ENCODE measurements at regions not wholly inside any gene's neighbourhood (a gene's known extent, or its start where the extent isn't known, plus 50 kb on each side); places are given as distances from the start of the nearest gene placed in this dataset.

- Histone ChIP-seq H2BK20ac (ENCODE audit: low read depth, low read length) (no peak overlapping the region), H3K79me1 (ENCODE audit: low read depth in 1 of 2, low read length in 2 of 2) (no peaks in the 10 kb centered on the region), H3K18ac (ENCODE audit: low read depth, low read length) (no peak overlapping the region), H3K9ac (ENCODE audit: low read depth, low read length) (no peak overlapping the region), H3K27ac (ENCODE audit: insufficient read depth, low read length) (no peak overlapping the region), H3K9me3 (ENCODE audit: control insufficient read depth, insufficient read depth, low read length) (peaks cover 1% of the 10 kb centered on the region; the same call in 1 of the 2 replicates), H3K4me1 (ENCODE audit: control insufficient read depth, insufficient read depth, low read length) (no peaks in the 10 kb centered on the region), H3K27me3 (ENCODE audit: control insufficient read depth, insufficient read depth, low read length) (no peaks in the 10 kb centered on the region), H3K14ac (replicated peaks; ENCODE audit: low read depth, low read length) (no peak overlapping the region), H3K23ac (ENCODE audit: low read depth, low read length) (no peak overlapping the region), H2BK120ac (ENCODE audit: low read depth, low read length) (no peak overlapping the region), H2BK5ac (ENCODE audit: low read depth, low read length, poor library complexity, severe bottlenecking) (no peak overlapping the region), H3K9me1 (ENCODE audit: insufficient read depth, low read length) (no peaks in the 10 kb centered on the region), H2AK9ac (replicated peaks; ENCODE audit: low read depth, low read length, poor library complexity) (no peak overlapping the region), H4K91ac (ENCODE audit: insufficient read depth, low read depth, low read length) (no peak overlapping the region), H2BK15ac (ENCODE audit: low read depth, low read length) (no peak overlapping the region), H4K8ac (ENCODE audit: low read depth in 2 of 2, low read length in 2 of 2) (no peak overlapping the region), H2AK5ac (ENCODE audit: low read depth, low read length) (no peak overlapping the region), H3K4me3 (ENCODE audit: insufficient read depth, low read depth, low read length) (no peak overlapping the region), H3K36me3 (ENCODE audit: control insufficient read depth, insufficient read depth, low read length) (no peaks in the 10 kb centered on the region), H3K56ac (ENCODE audit: extremely low read depth, insufficient read depth, low read length) (no peak overlapping the region), H3K4me2 (ENCODE audit: low read depth, low read length) (no peak overlapping the region), H4K5ac (ENCODE audit: low read depth, low read length) (no peak overlapping the region), H3K4ac (ENCODE audit: low read depth, low read length) (no peak overlapping the region), H2AFZ (replicated peaks; ENCODE audit: low read length, poor library complexity) (no peak overlapping the region), H4K20me1 (ENCODE audit: insufficient read depth, low read length) (no peaks in the 10 kb centered on the region)
- TF ChIP-seq FOS (IDR thresholded peaks at IDR 0.05; ENCODE audit: low read depth, low read length) (no peak), NFE2L2 (IDR thresholded peaks at IDR 0.05; ENCODE audit: low read depth, low read length) (no peak), ELK1 (IDR thresholded peaks at IDR 0.05; ENCODE audit: borderline replicate concordance, low read depth, low read length) (no peak), MAFK (IDR thresholded peaks at IDR 0.05; ENCODE audit: low read depth, low read length) (no peak), RCOR1 (IDR thresholded peaks at IDR 0.05; ENCODE audit: insufficient replicate concordance, low read length) (no peak), RAD21 (IDR thresholded peaks at IDR 0.05; ENCODE audit: low read length) (no peak), USF2 (IDR thresholded peaks at IDR 0.05; ENCODE audit: low read depth, low read length) (no peak), POLR2A (IDR thresholded peaks at IDR 0.05; ENCODE audit: low read depth, low read length) (no peak), MAZ (IDR thresholded peaks at IDR 0.05; ENCODE audit: borderline replicate concordance, low read depth, low read length) (no peak), RFX5 (IDR thresholded peaks at IDR 0.05; ENCODE audit: low read depth, low read length) (no peak), BHLHE40 (IDR thresholded peaks at IDR 0.05; ENCODE audit: low read depth, low read length) (no peak), MXI1 (IDR thresholded peaks at IDR 0.05; ENCODE audit: borderline replicate concordance, low read depth, low read length) (no peak), CEBPB (IDR thresholded peaks at IDR 0.05; ENCODE audit: low read depth, low read length) (no peak), SMC3 (IDR thresholded peaks at IDR 0.05; ENCODE audit: low read depth, low read length) (no peak), CHD1 (IDR thresholded peaks at IDR 0.05; ENCODE audit: low read depth, low read length) (no peak)
- TF ChIP-seq, protein P1, sequence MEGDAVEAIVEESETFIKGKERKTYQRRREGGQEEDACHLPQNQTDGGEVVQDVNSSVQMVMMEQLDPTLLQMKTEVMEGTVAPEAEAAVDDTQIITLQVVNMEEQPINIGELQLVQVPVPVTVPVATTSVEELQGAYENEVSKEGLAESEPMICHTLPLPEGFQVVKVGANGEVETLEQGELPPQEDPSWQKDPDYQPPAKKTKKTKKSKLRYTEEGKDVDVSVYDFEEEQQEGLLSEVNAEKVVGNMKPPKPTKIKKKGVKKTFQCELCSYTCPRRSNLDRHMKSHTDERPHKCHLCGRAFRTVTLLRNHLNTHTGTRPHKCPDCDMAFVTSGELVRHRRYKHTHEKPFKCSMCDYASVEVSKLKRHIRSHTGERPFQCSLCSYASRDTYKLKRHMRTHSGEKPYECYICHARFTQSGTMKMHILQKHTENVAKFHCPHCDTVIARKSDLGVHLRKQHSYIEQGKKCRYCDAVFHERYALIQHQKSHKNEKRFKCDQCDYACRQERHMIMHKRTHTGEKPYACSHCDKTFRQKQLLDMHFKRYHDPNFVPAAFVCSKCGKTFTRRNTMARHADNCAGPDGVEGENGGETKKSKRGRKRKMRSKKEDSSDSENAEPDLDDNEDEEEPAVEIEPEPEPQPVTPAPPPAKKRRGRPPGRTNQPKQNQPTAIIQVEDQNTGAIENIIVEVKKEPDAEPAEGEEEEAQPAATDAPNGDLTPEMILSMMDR (conservative IDR thresholded peaks at IDR 0.05; ENCODE audit: low read depth, low read length) = no peak
- dilution Hi-C loops (cut with HindIII; ENCODE audit: low sequenced_read_pairs, unreplicated experiment) (no loop called here), intact Hi-C loops (cut with micrococcal nuclease) (no loop called here), in situ Hi-C loops (cut with MboI; ENCODE audit: low sequenced_read_pairs) (no loop called here)
- 13% methylated on average over 2 of the region's 2 CpGs; no CpG with 5 or more reads in 1 of the 2 experiments for WGBS, 2 experiments (ENCODE audit: extremely low coverage in 2 of 2, insufficient read length in 1 of 2)
- ATAC-seq (ENCODE audit: low read depth) = no peak
- DNase-seq = peak; percentile 42
- no TSS peak for BruUV-seq (replicated peaks)
- CTCF ChIA-PET = no interaction called here
- POLR2A ChIA-PET (ENCODE audit: unreplicated experiment) = no interaction called here
Observed at GRCh38 chr13:73656863-73657262, 477.3 kb downstream of the KLF12 start.
